Astrocyte of the hippocampus (primary cell): ENCODE measurements at regions not wholly inside any gene's neighbourhood (a gene's known extent, or its start where the extent isn't known, plus 50 kb on each side); places are given as distances from the start of the nearest gene placed in this dataset.

Experiments
- DNase-seq: peaks from one replicate; pipeline ENCODE4 v3.0.0; 2011; ENCODE audit warnings: low read depth, low spot score

GRCh38 chr9:18068900-18069299, 405.1 kb upstream of the ADAMTSL1 start:
- no peak for DNase-seq

GRCh38 chr9:18071651-18072060, 402.3 kb upstream of the ADAMTSL1 start:
- peak; percentile 21 for DNase-seq

- DNase-seq: no peak
Measured at GRCh38 chr9:18073002-18073401, 401.0 kb upstream of the ADAMTSL1 start.

- peak; percentile 29 for DNase-seq
Measured at GRCh38 chr9:18074041-18074440, 399.9 kb upstream of the ADAMTSL1 start.

- no peak for DNase-seq
Measured at GRCh38 chr9:18075253-18075952, 398.6 kb upstream of the ADAMTSL1 start.

- DNase-seq: no peak
Measured at GRCh38 chr9:18077941-18078678, 395.8 kb upstream of the ADAMTSL1 start.

- DNase-seq: no peak
Measured at GRCh38 chr9:18092138-18092537, 381.8 kb upstream of the ADAMTSL1 start.

GRCh38 chr9:18106006-18106560, 367.9 kb upstream of the ADAMTSL1 start:
- no peak for DNase-seq

GRCh38 chr9:18109675-18110074, 364.3 kb upstream of the ADAMTSL1 start:
- DNase-seq: no peak

- DNase-seq: no peak
Measured at GRCh38 chr9:18111146-18111545, 362.8 kb upstream of the ADAMTSL1 start.

- DNase-seq: peak; percentile 56
Measured at GRCh38 chr9:18114559-18115475, 359.1 kb upstream of the ADAMTSL1 start.

- DNase-seq: no peak
Measured at GRCh38 chr9:18118268-18118667, 355.7 kb upstream of the ADAMTSL1 start.

GRCh38 chr9:18122171-18122570, 351.8 kb upstream of the ADAMTSL1 start:
- DNase-seq: no peak

GRCh38 chr9:18124760-18125159, 349.2 kb upstream of the ADAMTSL1 start:
- peak; percentile 59 for DNase-seq

- DNase-seq: no peak
Measured at GRCh38 chr9:18126831-18127498, 347.0 kb upstream of the ADAMTSL1 start.

- DNase-seq: no peak
Measured at GRCh38 chr9:18127499-18127875, 346.5 kb upstream of the ADAMTSL1 start.

GRCh38 chr9:18129809-18130334, 344.1 kb upstream of the ADAMTSL1 start:
- no peak for DNase-seq

- peak; percentile 7 for DNase-seq
Measured at GRCh38 chr9:18136354-18136994, 337.5 kb upstream of the ADAMTSL1 start.

GRCh38 chr9:18137815-18138214, 336.1 kb upstream of the ADAMTSL1 start:
- no peak for DNase-seq

- DNase-seq: no peak
Measured at GRCh38 chr9:18138656-18139055, 335.3 kb upstream of the ADAMTSL1 start.

- no peak for DNase-seq
Measured at GRCh38 chr9:18141681-18142080, 332.3 kb upstream of the ADAMTSL1 start.
